ENCODE measurements at regions not wholly inside any gene's neighbourhood (a gene's known extent, or its start where the extent isn't known, plus 50 kb on each side); places are given as distances from the start of the nearest gene placed in this dataset.

DNA sequence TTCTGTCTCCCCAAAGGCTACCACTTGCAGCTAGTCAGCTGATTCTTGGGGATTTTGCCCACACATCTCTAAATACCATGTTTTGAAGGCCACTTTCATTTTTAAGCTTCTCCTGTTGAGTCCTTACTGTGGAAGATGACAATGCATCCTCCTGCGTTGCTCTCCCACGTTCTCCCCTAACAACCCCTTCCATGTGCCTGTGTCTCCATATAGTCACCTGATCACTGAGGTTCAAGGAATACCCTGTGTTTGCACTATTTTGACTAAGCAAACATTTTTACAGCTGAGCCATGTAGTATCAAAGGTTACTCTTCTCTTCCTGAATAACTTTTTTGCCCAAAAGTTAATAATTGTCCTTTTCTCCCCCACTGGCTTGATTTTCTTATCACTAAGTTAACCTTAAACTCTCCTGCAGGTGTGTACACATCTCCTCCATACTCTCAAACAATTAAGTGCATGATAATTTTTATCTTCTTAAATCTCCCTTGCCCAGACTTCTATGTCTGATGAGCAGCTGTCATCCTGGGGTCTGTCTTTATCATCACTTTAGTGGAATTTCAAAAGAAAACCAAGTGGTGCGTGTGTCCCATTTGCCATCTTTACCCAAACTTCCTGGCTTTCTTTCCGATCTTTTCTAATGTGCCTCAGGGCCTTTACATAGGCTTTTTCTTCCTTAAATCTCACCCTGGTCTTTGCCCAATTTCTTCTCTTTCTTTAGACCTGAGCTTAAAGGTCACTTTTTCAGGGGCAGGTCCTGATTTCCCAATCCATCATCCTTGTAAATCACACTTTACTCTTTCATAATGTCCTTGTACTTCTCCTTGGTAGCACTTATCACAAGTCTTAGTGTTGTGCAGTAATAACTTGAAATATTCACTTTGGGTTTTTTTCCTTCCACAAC, 85.2 kb upstream of the SPATS2L start:
- TF ChIP-seq, protein P1, sequence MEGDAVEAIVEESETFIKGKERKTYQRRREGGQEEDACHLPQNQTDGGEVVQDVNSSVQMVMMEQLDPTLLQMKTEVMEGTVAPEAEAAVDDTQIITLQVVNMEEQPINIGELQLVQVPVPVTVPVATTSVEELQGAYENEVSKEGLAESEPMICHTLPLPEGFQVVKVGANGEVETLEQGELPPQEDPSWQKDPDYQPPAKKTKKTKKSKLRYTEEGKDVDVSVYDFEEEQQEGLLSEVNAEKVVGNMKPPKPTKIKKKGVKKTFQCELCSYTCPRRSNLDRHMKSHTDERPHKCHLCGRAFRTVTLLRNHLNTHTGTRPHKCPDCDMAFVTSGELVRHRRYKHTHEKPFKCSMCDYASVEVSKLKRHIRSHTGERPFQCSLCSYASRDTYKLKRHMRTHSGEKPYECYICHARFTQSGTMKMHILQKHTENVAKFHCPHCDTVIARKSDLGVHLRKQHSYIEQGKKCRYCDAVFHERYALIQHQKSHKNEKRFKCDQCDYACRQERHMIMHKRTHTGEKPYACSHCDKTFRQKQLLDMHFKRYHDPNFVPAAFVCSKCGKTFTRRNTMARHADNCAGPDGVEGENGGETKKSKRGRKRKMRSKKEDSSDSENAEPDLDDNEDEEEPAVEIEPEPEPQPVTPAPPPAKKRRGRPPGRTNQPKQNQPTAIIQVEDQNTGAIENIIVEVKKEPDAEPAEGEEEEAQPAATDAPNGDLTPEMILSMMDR (IDR thresholded peaks at IDR 0.05; ENCODE audit: extremely low read depth, missing control alignments) = no peak
- DNase-seq (ENCODE audit: low spot score) = no peak

DNA sequence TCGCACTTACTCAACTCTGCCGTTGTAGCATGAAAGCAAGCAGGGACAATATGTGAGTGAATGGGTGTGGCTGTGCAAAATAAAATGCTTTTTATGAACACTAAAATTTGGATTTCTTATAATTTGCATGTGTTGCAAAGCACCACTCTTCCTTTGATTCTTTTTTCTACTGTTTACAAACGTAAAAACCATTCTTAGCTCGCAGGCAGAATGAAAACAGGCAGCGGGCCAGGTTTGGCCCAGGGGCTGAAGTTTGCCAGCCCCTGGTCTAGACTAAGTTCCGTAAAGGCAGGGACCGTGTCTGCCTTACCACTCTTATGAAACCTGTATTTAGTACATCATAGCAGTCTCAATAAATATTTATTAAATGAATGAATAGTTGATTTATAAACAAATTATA, 83.7 kb upstream of the SPATS2L start:
- DNase-seq (ENCODE audit: low spot score) = no peak
- TF ChIP-seq, protein P1 (IDR thresholded peaks at IDR 0.05; ENCODE audit: extremely low read depth, missing control alignments) = no peak

DNA sequence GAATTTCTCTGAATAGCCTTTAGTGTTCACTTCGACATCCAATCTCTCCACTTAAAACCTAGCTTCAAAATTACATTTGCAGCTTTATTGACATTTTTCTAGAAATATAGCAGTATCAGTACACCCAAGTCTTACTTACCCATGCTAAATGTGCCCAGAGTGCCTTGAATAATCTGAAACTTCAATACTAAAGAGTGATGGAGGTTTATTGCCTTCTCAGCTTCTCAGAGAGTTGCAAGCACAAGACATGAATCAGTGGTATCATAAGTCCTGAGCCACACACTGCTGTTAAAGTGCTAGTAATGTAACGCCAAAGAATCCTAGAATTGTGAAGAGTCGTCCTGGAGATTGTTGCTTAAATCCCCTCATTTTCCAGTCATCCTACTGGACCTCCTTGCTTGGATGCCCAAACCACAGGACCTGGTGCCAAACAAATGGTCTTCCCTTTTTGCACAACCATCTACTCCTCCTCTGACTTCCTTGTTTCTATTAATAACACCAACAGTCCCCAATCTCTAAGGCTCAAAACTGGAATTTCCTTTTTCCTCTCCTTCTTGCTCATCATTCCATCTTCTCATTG, 83.2 kb upstream of the SPATS2L start:
- TF ChIP-seq, protein P1 (IDR thresholded peaks at IDR 0.05; ENCODE audit: extremely low read depth, missing control alignments) = no peak
- DNase-seq (ENCODE audit: low spot score) = no peak

DNA sequence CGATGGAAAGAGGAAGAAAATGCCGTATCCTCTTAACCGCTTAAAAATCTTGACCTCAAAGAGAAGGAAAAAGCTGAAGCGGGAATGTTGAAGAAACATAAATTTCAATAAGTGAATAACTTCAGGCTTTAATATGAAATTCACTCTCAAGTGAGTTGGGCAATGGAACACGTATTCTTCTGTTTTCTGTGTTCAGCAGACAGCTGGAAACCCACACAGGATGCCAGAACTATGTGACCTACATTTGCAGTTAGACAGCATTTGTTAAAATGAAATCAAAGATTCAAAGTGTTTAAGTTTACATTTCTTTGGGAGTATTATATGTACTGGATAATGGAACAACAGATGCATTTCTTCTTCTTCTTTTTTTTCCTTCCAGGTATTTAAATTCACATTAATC, 80.5 kb upstream of the SPATS2L start:
- TF ChIP-seq, protein P1 (IDR thresholded peaks at IDR 0.05; ENCODE audit: extremely low read depth, missing control alignments) = no peak
- DNase-seq (ENCODE audit: low spot score) = no peak

DNA sequence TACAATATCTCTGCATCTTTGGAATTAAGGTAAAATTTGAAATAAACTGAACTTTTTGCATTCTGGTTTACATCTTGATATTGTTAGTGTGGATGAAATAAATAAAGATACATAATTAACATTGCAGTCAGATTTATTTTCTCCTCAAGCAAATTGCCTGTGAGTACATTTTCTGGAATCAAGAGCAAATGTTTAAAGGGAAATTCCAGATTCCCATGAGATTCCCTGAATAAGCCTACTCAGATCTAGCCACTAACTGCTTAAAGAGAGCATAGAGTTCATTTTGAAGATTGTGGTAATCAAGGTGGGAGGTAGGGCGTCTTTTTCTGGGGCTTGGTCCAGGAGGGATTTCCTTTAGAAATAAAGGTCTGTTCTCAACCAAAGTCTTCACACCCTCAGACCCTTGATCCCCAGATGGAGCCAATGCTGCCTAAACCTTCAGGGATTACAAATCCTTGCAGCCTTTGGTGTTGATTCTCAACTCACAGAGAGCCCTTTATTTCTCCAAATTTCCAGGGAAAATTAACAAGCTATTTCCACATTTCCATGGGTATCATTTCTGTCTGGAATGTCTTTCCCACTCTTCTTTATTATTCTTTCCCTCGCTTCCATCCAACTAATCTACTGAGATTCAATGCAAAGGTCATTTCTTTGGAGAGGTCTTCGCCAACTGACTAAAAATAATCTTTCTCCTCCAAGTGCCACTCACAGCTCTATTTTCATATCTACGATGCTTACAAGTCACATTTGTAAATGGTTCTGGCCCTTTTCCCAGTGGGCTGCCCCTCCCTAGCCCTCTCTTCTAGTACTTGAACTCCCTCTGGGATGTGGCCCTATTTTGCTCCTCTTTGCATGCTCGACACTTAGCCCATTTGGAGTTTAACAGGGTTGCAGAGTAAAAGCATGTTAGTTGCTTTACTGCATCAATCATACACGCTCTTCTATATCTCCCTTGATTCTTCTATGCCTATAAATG, 79.8 kb upstream of the SPATS2L start:
- DNase-seq (ENCODE audit: low spot score) = no peak
- TF ChIP-seq, protein P1 (IDR thresholded peaks at IDR 0.05; ENCODE audit: extremely low read depth, missing control alignments) = no peak

DNA sequence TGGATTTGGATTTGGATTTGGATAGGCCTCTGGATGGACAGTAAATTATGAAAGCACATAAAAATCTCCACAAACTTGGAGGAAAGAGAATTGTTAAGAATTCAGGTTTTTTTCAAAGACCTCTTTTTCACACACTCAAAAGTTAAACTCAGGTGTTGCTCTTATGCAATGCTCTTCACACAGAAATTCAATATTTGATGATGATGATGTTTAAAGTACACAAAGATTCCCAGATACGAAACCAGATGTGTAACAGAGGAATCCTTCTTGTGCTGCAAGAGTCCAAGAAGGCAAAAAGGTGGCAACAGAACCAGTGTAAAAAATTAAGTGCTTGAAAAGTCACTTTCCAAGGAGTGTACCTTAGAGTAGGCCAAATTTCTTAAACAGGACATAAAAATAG, 75.8 kb upstream of the SPATS2L start:
- no peak for DNase-seq (ENCODE audit: low spot score)
- TF ChIP-seq, protein P1 (IDR thresholded peaks at IDR 0.05; ENCODE audit: extremely low read depth, missing control alignments) = no peak

All from GM20000 (cell line).